CD4-positive, CD25-positive, alpha-beta regulatory T cell (primary cell): ENCODE measurements at regions not wholly inside any gene's neighbourhood (a gene's known extent, or its start where the extent isn't known, plus 50 kb on each side); places are given as distances from the start of the nearest gene placed in this dataset.

Source experiments
- ATAC-seq, 2 donors: fragments of 150-1000 bp; cut with Tn5 transposase; one replicate each; pipeline ENCODE4 v1.10.0; 2021; ENCODE audit warnings: low read depth in 2 of 2, moderate number of reproducible peaks in 2 of 2, moderate library complexity in 1 of 2
- DNase-seq, 3 donors: peaks; one replicate each; pipeline versions ENCODE4 v3.0.0 to v3.0.0-alpha.2; 2012 to 2022; ENCODE audit warnings: mixed read lengths in 1 of 3
- H3K27ac ChIP-seq: one replicate; pipeline ENCODE4 v1.7.0; 2013; ENCODE audit warnings: mild to moderate bottlenecking, low read length; ENCODE audit not compliant: insufficient read depth, poor library complexity, severe bottlenecking
- H3K27me3 ChIP-seq: one replicate; pipeline ENCODE4 v1.7.0; 2013; ENCODE audit warnings: low read length; ENCODE audit not compliant: control insufficient read depth, insufficient read depth
- H3K36me3 ChIP-seq: one replicate; pipeline ENCODE4 v1.7.0; 2013; ENCODE audit warnings: mild to moderate bottlenecking, low read length, moderate library complexity; ENCODE audit not compliant: control insufficient read depth, insufficient read depth
- H3K4me1 ChIP-seq: 2 replicates; pipeline ENCODE4 v1.7.0; 2013; ENCODE audit warnings: mild to moderate bottlenecking, low read length; ENCODE audit not compliant: insufficient read depth, control insufficient read depth, poor library complexity, severe bottlenecking
- H3K4me3 ChIP-seq: one replicate; pipeline ENCODE4 v1.7.0; 2013; ENCODE audit warnings: low read depth, mild to moderate bottlenecking, low read length, moderate library complexity
- H3K9me3 ChIP-seq, 2 experiments: 1 replicate in 1 of 2; 2 replicates in 1 of 2; pipeline ENCODE4 v1.7.0; 2013; ENCODE audit warnings: low read length in 2 of 2, mild to moderate bottlenecking in 1 of 2, moderate library complexity in 1 of 2; ENCODE audit not compliant: control insufficient read depth in 2 of 2
- H3K27ac Mint-ChIP-seq, 3 donors: one replicate each; pipeline ENCODE4 v1.8.0; 2020 to 2022; ENCODE audit warnings: mild to moderate bottlenecking in 3 of 3, mixed read lengths in 3 of 3, moderate library complexity in 2 of 3
- H3K27me3 Mint-ChIP-seq: one replicate; pipeline ENCODE4 v1.8.0; 2022; ENCODE audit warnings: mild to moderate bottlenecking, mixed read lengths
- H3K36me3 Mint-ChIP-seq: one replicate; pipeline ENCODE4 v1.8.0; 2020; ENCODE audit warnings: mixed read lengths
- H3K4me1 Mint-ChIP-seq, 4 donors: one replicate each; pipeline ENCODE4 v1.8.0; 2020 to 2022; ENCODE audit warnings: mixed read lengths in 4 of 4, mild to moderate bottlenecking in 1 of 4
- H3K4me3 Mint-ChIP-seq, 4 donors: one replicate each; pipeline ENCODE4 v1.8.0; 2020 to 2022; ENCODE audit warnings: mild to moderate bottlenecking in 4 of 4, mixed read lengths in 4 of 4, moderate library complexity in 3 of 4
- H3K9me3 Mint-ChIP-seq, 7 donors: one replicate each; pipeline ENCODE4 v1.8.0; 2020 to 2022; ENCODE audit warnings: mixed read lengths in 7 of 7, mild to moderate bottlenecking in 3 of 7, moderate library complexity in 2 of 7

DNA sequence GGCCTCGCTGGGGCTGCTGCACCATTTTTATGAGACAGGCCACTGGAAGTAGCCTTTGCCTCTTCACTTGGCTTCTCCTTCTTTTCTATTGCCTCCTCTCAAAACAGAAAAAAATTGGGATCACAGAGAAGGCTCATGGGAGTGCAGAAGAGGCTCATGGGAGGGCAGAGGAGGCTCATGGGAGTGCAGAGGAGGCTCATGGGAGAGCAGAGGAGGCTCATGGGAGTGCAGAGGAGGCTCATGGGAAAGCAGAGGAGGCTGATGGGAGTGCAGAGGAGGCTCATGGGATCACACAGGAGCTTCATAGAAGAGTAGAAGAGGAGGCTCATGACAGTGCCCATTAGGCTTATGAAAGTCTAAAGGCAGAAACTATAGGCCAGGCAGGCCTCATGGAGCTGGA, 211.2 kb downstream of the IRF8 start:
- Histone ChIP-seq H3K27me3 (no peaks in the 10 kb centered on the region), H3K27ac (no peak overlapping the region), H3K36me3 (no peaks in the 10 kb centered on the region), H3K9me3 (peaks cover 0 to 2% of the 10 kb centered on the region in 2 experiments), H3K4me3 (no peak overlapping the region), H3K4me1 (no peaks in the 10 kb centered on the region)
- no peak overlapping the region for H3K27ac Mint-ChIP-seq
- no peaks in the 10 kb centered on the region for H3K27me3 Mint-ChIP-seq
- DNase-seq (no peak), ATAC-seq (no peak)
- no peaks in the 10 kb centered on the region for H3K36me3 Mint-ChIP-seq
- H3K4me1 Mint-ChIP-seq = no peaks in the 10 kb centered on the region
- H3K9me3 Mint-ChIP-seq = peaks cover 0 to 1% (median 0%) of the 10 kb centered on the region in 7 donors
- H3K4me3 Mint-ChIP-seq = no peak overlapping the region

DNA sequence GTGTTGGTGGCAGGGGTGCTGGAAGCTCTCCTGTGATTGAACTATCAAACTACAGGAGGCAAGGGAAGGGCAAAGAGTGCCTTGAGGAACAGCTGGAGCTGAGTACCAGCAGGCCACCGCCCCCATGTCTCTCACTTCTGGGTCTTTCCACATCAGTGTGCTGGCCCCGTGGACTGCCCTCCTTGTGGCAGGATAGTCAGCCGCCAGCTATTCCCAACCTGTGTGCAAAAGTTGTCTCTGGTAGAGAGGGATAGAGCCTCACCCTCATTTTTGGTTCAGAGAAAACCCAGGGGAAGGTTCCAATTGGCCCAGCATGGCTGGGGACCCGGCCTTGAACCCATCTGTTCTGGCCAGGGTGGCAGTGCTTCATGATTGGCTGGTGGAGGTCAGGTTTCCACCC, 211.8 kb downstream of the IRF8 start:
- no peak for ATAC-seq
- no peak overlapping the region for H3K27ac ChIP-seq
- H3K9me3 Mint-ChIP-seq = peaks cover 0 to 1% (median 0%) of the 10 kb centered on the region in 7 donors
- no peak overlapping the region for H3K27ac Mint-ChIP-seq
- no peak for DNase-seq
- H3K4me1 Mint-ChIP-seq = no peaks in the 10 kb centered on the region
- no peak overlapping the region for H3K4me3 Mint-ChIP-seq
- no peaks in the 10 kb centered on the region for H3K27me3 Mint-ChIP-seq
- no peaks in the 10 kb centered on the region for H3K36me3 Mint-ChIP-seq
- H3K27me3 ChIP-seq = no peaks in the 10 kb centered on the region
- no peaks in the 10 kb centered on the region for H3K4me1 ChIP-seq
- H3K36me3 ChIP-seq = no peaks in the 10 kb centered on the region
- no peak overlapping the region for H3K4me3 ChIP-seq
- H3K9me3 ChIP-seq = peaks cover 0 to 2% of the 10 kb centered on the region in 2 experiments

- Mint-ChIP-seq H3K4me1 (no peaks in the 10 kb centered on the region), H3K4me3 (no peak overlapping the region), H3K27ac (peak overlapping the region in 1 of 3 donors; percentile 49), H3K27me3 (no peaks in the 10 kb centered on the region), H3K36me3 (no peaks in the 10 kb centered on the region), H3K9me3 (peaks cover 0 to 1% (median 0%) of the 10 kb centered on the region in 7 donors)
- no peaks in the 10 kb centered on the region for H3K4me1 ChIP-seq
- no peak for DNase-seq
- ATAC-seq = no peak
- H3K27ac ChIP-seq = no peak overlapping the region
- H3K27me3 ChIP-seq = no peaks in the 10 kb centered on the region
- H3K9me3 ChIP-seq = peaks cover 0 to 2% of the 10 kb centered on the region in 2 experiments
- no peaks in the 10 kb centered on the region for H3K36me3 ChIP-seq
- H3K4me3 ChIP-seq = no peak overlapping the region
Observed at GRCh38 chr16:86112178-86112577, 213.2 kb downstream of the IRF8 start.

DNA sequence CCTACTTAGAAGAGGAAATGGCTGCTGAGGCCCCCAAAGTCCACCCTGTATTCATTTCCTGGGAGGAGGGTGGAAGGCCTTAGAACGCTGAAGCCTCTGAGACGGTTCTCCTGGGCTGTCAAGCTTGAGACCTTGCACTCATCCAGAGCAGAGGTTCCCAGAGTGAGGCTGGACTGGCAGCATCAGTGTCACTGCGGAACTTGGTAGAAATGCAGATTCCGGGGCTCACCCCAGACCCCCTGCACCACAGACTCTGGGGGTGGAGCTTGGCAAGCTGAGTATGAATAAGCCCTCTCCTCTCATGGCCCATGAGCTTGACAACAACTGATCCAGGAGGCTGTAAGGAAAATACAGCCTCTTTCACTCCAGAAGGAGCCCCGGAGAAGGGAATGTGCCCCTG, 218.3 kb downstream of the IRF8 start:
- Mint-ChIP-seq H3K27ac (no peak overlapping the region), H3K4me3 (no peak overlapping the region), H3K9me3 (peaks cover 0 to 1% (median 0%) of the 10 kb centered on the region in 7 donors), H3K27me3 (no peaks in the 10 kb centered on the region), H3K4me1 (no peaks in the 10 kb centered on the region), H3K36me3 (no peaks in the 10 kb centered on the region)
- H3K27me3 ChIP-seq = no peaks in the 10 kb centered on the region
- no peak overlapping the region for H3K4me3 ChIP-seq
- H3K27ac ChIP-seq = no peak overlapping the region
- ATAC-seq (no peak), DNase-seq (no peak)
- no peaks in the 10 kb centered on the region for H3K9me3 ChIP-seq
- H3K36me3 ChIP-seq = no peaks in the 10 kb centered on the region
- H3K4me1 ChIP-seq = no peaks in the 10 kb centered on the region

- H3K4me1 Mint-ChIP-seq = no peaks in the 10 kb centered on the region
- DNase-seq (no peak), ATAC-seq (no peak)
- no peaks in the 10 kb centered on the region for H3K36me3 ChIP-seq
- no peaks in the 10 kb centered on the region for H3K27me3 Mint-ChIP-seq
- no peak overlapping the region for H3K4me3 ChIP-seq
- H3K4me3 Mint-ChIP-seq = no peak overlapping the region
- H3K27ac Mint-ChIP-seq = no peak overlapping the region
- no peak overlapping the region for H3K27ac ChIP-seq
- H3K27me3 ChIP-seq = no peaks in the 10 kb centered on the region
- H3K9me3 Mint-ChIP-seq = no peaks in the 10 kb centered on the region
- H3K4me1 ChIP-seq = no peaks in the 10 kb centered on the region
- H3K36me3 Mint-ChIP-seq = no peaks in the 10 kb centered on the region
- H3K9me3 ChIP-seq = no peaks in the 10 kb centered on the region
Observed at GRCh38 chr16:86117756-86118155, 218.8 kb downstream of the IRF8 start.

DNA sequence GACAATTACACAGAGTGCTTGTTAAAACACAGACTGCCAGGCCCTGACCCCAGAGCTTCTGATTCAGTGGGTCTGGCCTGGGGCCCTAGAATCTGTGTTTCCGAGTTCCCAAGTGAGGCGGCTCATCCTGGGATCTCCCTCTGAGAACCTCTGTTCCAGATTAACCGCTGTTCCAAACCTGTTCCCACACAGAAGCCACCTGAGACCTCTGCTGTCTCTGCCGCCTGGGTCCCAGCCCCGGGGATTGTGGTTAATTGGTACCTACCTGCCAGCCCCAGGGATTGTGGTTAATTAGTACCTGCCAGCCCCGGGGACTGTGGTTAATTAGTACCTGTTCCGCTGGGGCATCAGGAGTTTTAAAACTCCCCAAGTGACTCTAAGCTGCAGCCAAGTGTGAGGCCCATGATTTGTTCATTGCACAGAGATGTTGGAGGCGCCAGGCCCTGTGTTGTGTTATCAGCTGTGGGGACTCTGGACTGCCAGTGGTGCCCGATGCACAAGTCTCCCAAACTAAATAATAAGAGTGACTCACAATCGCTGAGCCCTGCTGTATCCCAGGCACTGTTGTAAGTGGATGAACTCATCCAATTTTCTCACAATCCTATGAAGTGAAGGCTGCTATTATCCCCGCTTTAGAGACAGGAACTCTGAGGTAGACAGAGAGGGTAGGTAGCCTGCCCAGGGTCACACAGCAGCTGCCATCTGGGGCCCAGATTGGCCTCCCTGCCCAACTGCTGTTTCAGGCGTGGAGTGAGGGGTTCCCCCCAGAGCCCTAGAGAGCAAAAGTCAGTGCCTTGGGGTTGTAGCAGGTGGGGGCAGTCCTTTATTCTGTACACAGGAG, 219.7 kb downstream of the IRF8 start:
- Mint-ChIP-seq H3K4me1 (no peaks in the 10 kb centered on the region), H3K36me3 (no peaks in the 10 kb centered on the region), H3K27me3 (no peaks in the 10 kb centered on the region), H3K4me3 (no peak overlapping the region), H3K9me3 (no peaks in the 10 kb centered on the region), H3K27ac (no peak overlapping the region)
- ATAC-seq (no peak), DNase-seq (no peak)
- Histone ChIP-seq H3K9me3 (no peaks in the 10 kb centered on the region), H3K4me1 (no peaks in the 10 kb centered on the region), H3K27ac (no peak overlapping the region), H3K27me3 (no peaks in the 10 kb centered on the region), H3K36me3 (no peaks in the 10 kb centered on the region), H3K4me3 (no peak overlapping the region)

GRCh38 chr16:86120201-86121192, 221.5 kb downstream of the IRF8 start:
- H3K27ac ChIP-seq = no peak overlapping the region
- H3K9me3 Mint-ChIP-seq = no peaks in the 10 kb centered on the region
- no peaks in the 10 kb centered on the region for H3K4me1 ChIP-seq
- no peak overlapping the region for H3K4me3 Mint-ChIP-seq
- no peaks in the 10 kb centered on the region for H3K9me3 ChIP-seq
- peaks cover 7% of the 10 kb centered on the region for H3K27me3 Mint-ChIP-seq
- H3K4me1 Mint-ChIP-seq = no peaks in the 10 kb centered on the region
- no peaks in the 10 kb centered on the region for H3K27me3 ChIP-seq
- H3K4me3 ChIP-seq = no peak overlapping the region
- no peak for DNase-seq
- H3K36me3 ChIP-seq = no peaks in the 10 kb centered on the region
- no peaks in the 10 kb centered on the region for H3K36me3 Mint-ChIP-seq
- ATAC-seq = no peak
- no peak overlapping the region for H3K27ac Mint-ChIP-seq
